ENCODE measurements at regions not wholly inside any gene's neighbourhood (a gene's known extent, or its start where the extent isn't known, plus 50 kb on each side); places are given as distances from the start of the nearest gene placed in this dataset.

- H3K9ac ChIP-seq = no peak overlapping the region
- Mint-ChIP-seq H3K9me3 (peaks cover 8% of the 10 kb centered on the region), H3K36me3 (no peaks in the 10 kb centered on the region), H3K4me3 (no peak overlapping the region), H3K27me3 (ENCODE audit: insufficient read depth, low read depth) (no peaks in the 10 kb centered on the region), H3K27ac (no peak overlapping the region), H3K4me1 (peaks cover 11% of the 10 kb centered on the region)
- no peaks in the 10 kb centered on the region for H3K36me3 ChIP-seq
- no peaks in the 10 kb centered on the region for H4K20me1 ChIP-seq (ENCODE audit: low read depth)
- H3F3A ChIP-seq (ENCODE audit: low read depth) = no peaks in the 10 kb centered on the region
- no peaks in the 10 kb centered on the region for H3K4me1 ChIP-seq
- H3K27ac ChIP-seq = no peak overlapping the region
- TF ChIP-seq EZH2phosphoT487 (IDR thresholded peaks at IDR 0.05) (no peak), EZH2 (IDR thresholded peaks at IDR 0.05) (no peak)
- TF ChIP-seq, protein P1, sequence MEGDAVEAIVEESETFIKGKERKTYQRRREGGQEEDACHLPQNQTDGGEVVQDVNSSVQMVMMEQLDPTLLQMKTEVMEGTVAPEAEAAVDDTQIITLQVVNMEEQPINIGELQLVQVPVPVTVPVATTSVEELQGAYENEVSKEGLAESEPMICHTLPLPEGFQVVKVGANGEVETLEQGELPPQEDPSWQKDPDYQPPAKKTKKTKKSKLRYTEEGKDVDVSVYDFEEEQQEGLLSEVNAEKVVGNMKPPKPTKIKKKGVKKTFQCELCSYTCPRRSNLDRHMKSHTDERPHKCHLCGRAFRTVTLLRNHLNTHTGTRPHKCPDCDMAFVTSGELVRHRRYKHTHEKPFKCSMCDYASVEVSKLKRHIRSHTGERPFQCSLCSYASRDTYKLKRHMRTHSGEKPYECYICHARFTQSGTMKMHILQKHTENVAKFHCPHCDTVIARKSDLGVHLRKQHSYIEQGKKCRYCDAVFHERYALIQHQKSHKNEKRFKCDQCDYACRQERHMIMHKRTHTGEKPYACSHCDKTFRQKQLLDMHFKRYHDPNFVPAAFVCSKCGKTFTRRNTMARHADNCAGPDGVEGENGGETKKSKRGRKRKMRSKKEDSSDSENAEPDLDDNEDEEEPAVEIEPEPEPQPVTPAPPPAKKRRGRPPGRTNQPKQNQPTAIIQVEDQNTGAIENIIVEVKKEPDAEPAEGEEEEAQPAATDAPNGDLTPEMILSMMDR (IDR thresholded peaks at IDR 0.05) = no peak
- H3K79me2 ChIP-seq (ENCODE audit: low read depth) = no peaks in the 10 kb centered on the region
- H3K4me2 ChIP-seq = no peak overlapping the region
- H3K9me3 ChIP-seq (ENCODE audit: low read depth) = no peaks in the 10 kb centered on the region
- no peak overlapping the region for H3K4me3 ChIP-seq
- no peaks in the 10 kb centered on the region for H3K27me3 ChIP-seq
- no peak overlapping the region for H2AFZ ChIP-seq (replicated peaks)
- no peak for DNase-seq (ENCODE audit: low spot score)
These were observed 248.1 kb upstream of the GADL1 start for GRCh38 chr3:31142543-31142942.

GRCh38 chr3:31145062-31145461 lies 250.6 kb upstream of the GADL1 start:
- Histone ChIP-seq H3K4me1 (no peaks in the 10 kb centered on the region), H3F3A (ENCODE audit: low read depth) (no peaks in the 10 kb centered on the region), H4K20me1 (ENCODE audit: low read depth) (no peaks in the 10 kb centered on the region), H3K9ac (no peak overlapping the region), H3K4me2 (no peak overlapping the region), H3K27ac (no peak overlapping the region), H3K27me3 (no peaks in the 10 kb centered on the region), H3K9me3 (ENCODE audit: low read depth) (no peaks in the 10 kb centered on the region), H3K36me3 (no peaks in the 10 kb centered on the region), H2AFZ (replicated peaks) (no peak overlapping the region), H3K4me3 (no peak overlapping the region), H3K79me2 (ENCODE audit: low read depth) (no peaks in the 10 kb centered on the region)
- Mint-ChIP-seq H3K4me3 (no peak overlapping the region), H3K9me3 (peaks cover 21% of the 10 kb centered on the region), H3K4me1 (peaks cover 6% of the 10 kb centered on the region), H3K27ac (no peak overlapping the region), H3K36me3 (peaks cover 1% of the 10 kb centered on the region), H3K27me3 (ENCODE audit: insufficient read depth, low read depth) (no peaks in the 10 kb centered on the region)
- no peak for TF ChIP-seq EZH2 (IDR thresholded peaks at IDR 0.05)
- TF ChIP-seq EZH2phosphoT487 (IDR thresholded peaks at IDR 0.05) = no peak
- TF ChIP-seq, protein P1 (IDR thresholded peaks at IDR 0.05) = no peak
- no peak for DNase-seq (ENCODE audit: low spot score)

DNA sequence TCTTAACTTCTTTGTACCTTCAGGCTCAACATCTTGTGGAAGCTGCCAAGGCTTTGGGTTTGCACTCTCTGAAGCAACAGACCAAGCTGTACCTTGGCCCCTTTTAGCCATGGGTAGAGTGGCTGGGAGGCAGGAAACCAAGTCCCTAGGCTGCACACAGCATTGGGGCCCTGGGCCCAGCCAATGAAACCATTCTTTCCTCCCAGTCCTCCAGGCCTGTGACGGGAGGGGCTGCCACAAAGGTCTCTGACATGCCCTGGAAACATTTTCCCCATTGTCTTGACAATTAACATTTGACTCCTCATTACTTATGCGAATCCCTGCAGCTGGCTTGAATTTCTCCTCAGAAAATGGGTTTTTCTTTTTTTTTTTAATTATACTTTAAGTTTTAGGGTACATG lies 253.1 kb upstream of the GADL1 start:
- Histone ChIP-seq H3K9ac (no peak overlapping the region), H3K79me2 (ENCODE audit: low read depth) (no peaks in the 10 kb centered on the region), H3K27ac (no peak overlapping the region), H3K4me1 (no peaks in the 10 kb centered on the region), H4K20me1 (ENCODE audit: low read depth) (no peaks in the 10 kb centered on the region), H2AFZ (replicated peaks) (no peak overlapping the region), H3K4me3 (no peak overlapping the region), H3K36me3 (no peaks in the 10 kb centered on the region), H3K27me3 (no peaks in the 10 kb centered on the region), H3K4me2 (no peak overlapping the region), H3K9me3 (ENCODE audit: low read depth) (no peaks in the 10 kb centered on the region), H3F3A (ENCODE audit: low read depth) (no peaks in the 10 kb centered on the region)
- H3K27me3 Mint-ChIP-seq (ENCODE audit: insufficient read depth, low read depth) = no peaks in the 10 kb centered on the region
- DNase-seq (ENCODE audit: low spot score) = no peak
- TF ChIP-seq, protein P1 (IDR thresholded peaks at IDR 0.05) = no peak
- no peak for TF ChIP-seq EZH2phosphoT487 (IDR thresholded peaks at IDR 0.05)
- no peak for TF ChIP-seq EZH2 (IDR thresholded peaks at IDR 0.05)
- H3K9me3 Mint-ChIP-seq = peaks cover 34% of the 10 kb centered on the region
- no peak overlapping the region for H3K4me3 Mint-ChIP-seq
- no peaks in the 10 kb centered on the region for H3K4me1 Mint-ChIP-seq
- peaks cover 1% of the 10 kb centered on the region for H3K36me3 Mint-ChIP-seq
- H3K27ac Mint-ChIP-seq = no peak overlapping the region

All from neural progenitor cell (in vitro differentiated cells).